ENCODE measurements at regions not wholly inside any gene's neighbourhood (a gene's known extent, or its start where the extent isn't known, plus 50 kb on each side); places are given as distances from the start of the nearest gene placed in this dataset.

GRCh38 chr2:222039821-222040220 lies 259.0 kb downstream of the PAX3 start (continued):
- TF ChIP-seq ZNF462 (CRISPR knock-in tag; IDR thresholded peaks at IDR 0.05) (no peak), EZH2 (IDR thresholded peaks at IDR 0.05; ENCODE audit: low read depth, unreplicated experiment) (no peak), POLR2AphosphoS5 (IDR thresholded peaks at IDR 0.05; ENCODE audit: low read depth) (no peak)

GRCh38 chr2:222038067-222038802 lies 260.6 kb downstream of the PAX3 start:
- H3K4me1 ChIP-seq (ENCODE audit: insufficient read depth) = no peaks in the 10 kb centered on the region
- H3K27ac ChIP-seq (ENCODE audit: low read depth) = no peak overlapping the region
- no peaks in the 10 kb centered on the region for H3K36me3 ChIP-seq (ENCODE audit: insufficient read depth)
- H3K27me3 ChIP-seq (ENCODE audit: insufficient read depth) = peaks cover 2% of the 10 kb centered on the region; the same call in 1 of the 2 replicates
- peak; percentile 52 for DNase-seq (ENCODE audit: low spot score)
- H3K9me2 ChIP-seq (ENCODE audit: insufficient read depth) = no peaks in the 10 kb centered on the region
- Mint-ChIP-seq H3K36me3 (ENCODE audit: low read depth) (no peaks in the 10 kb centered on the region), H3K27ac (no peak overlapping the region), H3K4me1 (peaks cover 6% of the 10 kb centered on the region; the same call in 2 of the 3 replicates), H3K27me3 (ENCODE audit: insufficient read depth, low read depth, poor library complexity) (no peaks in the 10 kb centered on the region), H3K9me3 (no peaks in the 10 kb centered on the region), H3K4me3 (no peak overlapping the region)
- no peaks in the 10 kb centered on the region for H3K79me2 ChIP-seq (replicated peaks; ENCODE audit: insufficient read depth)
- TF ChIP-seq ETS1 (IDR thresholded peaks at IDR 0.05) (no peak), CTCF (conservative IDR thresholded peaks at IDR 0.05; ENCODE audit: low read depth in 2 of 2) (peak; percentile 53 to 63), POLR2AphosphoS5 (IDR thresholded peaks at IDR 0.05; ENCODE audit: low read depth) (no peak), EZH2 (IDR thresholded peaks at IDR 0.05; ENCODE audit: low read depth, unreplicated experiment) (no peak), JUNB (IDR thresholded peaks at IDR 0.05; ENCODE audit: unreplicated experiment) (no peak)
- H3F3A ChIP-seq (replicated peaks; ENCODE audit: low read depth) = no peaks in the 10 kb centered on the region
- no peak overlapping the region for H3K4me2 ChIP-seq
- no peak overlapping the region for H2AFZ ChIP-seq
- no peak overlapping the region for H3K4me3 ChIP-seq
- H4K20me1 ChIP-seq (replicated peaks; ENCODE audit: insufficient read depth) = 0 out of 2 replicates have a peak, but pooled peaks cover 3% of the 10 kb centered on the region
- ATAC-seq = no peak
